HFF-Myc (cell line): ENCODE measurements at regions not wholly inside any gene's neighbourhood (a gene's known extent, or its start where the extent isn't known, plus 50 kb on each side); places are given as distances from the start of the nearest gene placed in this dataset.

Experiments
- DNase-seq: peaks from one replicate; pipeline ENCODE4 v3.0.0-alpha.2; 2011; ENCODE audit warnings: low read depth; ENCODE audit errors: extremely low read depth
- H3K4me3 ChIP-seq: replicated peaks from 2 replicates; pipeline ENCODE4 v1.5.1; 2011; ENCODE audit warnings: low read depth, mild to moderate bottlenecking, control low read depth, low read length
- CTCF ChIP-seq: IDR thresholded peaks from 2 replicates; pipeline ENCODE4 v1.5.1; 2012; ENCODE audit warnings: mild to moderate bottlenecking, low read depth, low read length, control low read depth; ENCODE audit errors: missing control alignments

GRCh38 chr6:47426524-47427302 is 50.9 kb upstream of the CD2AP start:
- no peak overlapping the region for H3K4me3 ChIP-seq
- no peak for TF ChIP-seq CTCF
- DNase-seq, result no peak

- DNase-seq, result no peak
- H3K4me3 ChIP-seq, result no peak overlapping the region
- TF ChIP-seq CTCF, result no peak
Observed at GRCh38 chr6:47427680-47428079, 49.9 kb upstream of the CD2AP start.
